B cell (primary cell): ENCODE measurements at regions not wholly inside any gene's neighbourhood (a gene's known extent, or its start where the extent isn't known, plus 50 kb on each side); places are given as distances from the start of the nearest gene placed in this dataset.

Experiments used
- ATAC-seq: fragments of 200-7000 bp; cut with Tn5 transposase; one replicate; pipeline ENCODE4 v1.10.0; 2021; ENCODE audit warnings: low read depth, mild to moderate bottlenecking, moderate number of reproducible peaks, moderate library complexity
- CTCF ChIA-PET: fragments of 350-600 bp; sonication (Branson Sonifier 250); formaldehyde crosslinking; loops from one replicate; lab custom pipeline; 2021; ENCODE audit warnings: antibody characterized with exemption, inconsistent platforms; lab: Charles Lee
- POLR2A ChIA-PET: fragments of 350-600 bp; sonication (Branson Sonifier 250); formaldehyde crosslinking; loops from one replicate; lab custom pipeline; 2021; ENCODE audit warnings: antibody characterized with exemption; lab: Charles Lee
- DNase-seq: peaks from one replicate; pipeline ENCODE4 v3.0.0; 2013
- H2AFZ ChIP-seq: 2 replicates; pipeline ENCODE4 v1.6.1; 2012; ENCODE audit warnings: mild to moderate bottlenecking, low read depth, low read length; ENCODE audit not compliant: insufficient read depth, poor library complexity, severe bottlenecking
- H3K27ac ChIP-seq, 2 donors: 1 replicate in 1 of 2; 2 replicates in 1 of 2; pipeline ENCODE4 v1.5.1; 2012 to 2013; ENCODE audit warnings: low read length in 2 of 2, mild to moderate bottlenecking in 2 of 2, moderate library complexity in 1 of 2
- H3K27me3 ChIP-seq, 4 experiments: fragments of 200-600 bp in 1 of 4; sonication (generic) in 1 of 4; replicated peaks in 1 of 4; 1 replicate in 2 of 4; 2 replicates in 2 of 4; pipeline versions ENCODE4 v1.6.1 to v1.7.0; 2013 to 2016; ENCODE audit warnings: low read length in 3 of 4, mild to moderate bottlenecking in 2 of 4, mixed read lengths in 1 of 4, moderate library complexity in 1 of 4; ENCODE audit not compliant: insufficient read depth in 4 of 4, control insufficient read depth in 3 of 4; ENCODE audit errors: control extremely low read depth in 1 of 4
- H3K36me3 ChIP-seq, 2 experiments: replicated peaks in 1 of 2; 1 replicate in 1 of 2; 2 replicates in 1 of 2; pipeline versions ENCODE4 v1.6.1 to v1.7.1; 2013; ENCODE audit warnings: low read length in 1 of 2; ENCODE audit not compliant: insufficient read depth in 2 of 2, control insufficient read depth in 1 of 2; ENCODE audit errors: control extremely low read depth in 1 of 2, extremely low read depth in 1 of 2
- H3K4me1 ChIP-seq, 2 donors: fragments of 200-600 bp in 1 of 2; sonication (generic) in 1 of 2; 1 replicate in 1 of 2; 2 replicates in 1 of 2; pipeline versions ENCODE4 v1.5.1 to v1.6.1; 2013 to 2017; ENCODE audit warnings: low read length in 2 of 2; ENCODE audit not compliant: control insufficient read depth in 2 of 2, insufficient read depth in 2 of 2
- H3K4me2 ChIP-seq: replicated peaks from 2 replicates; pipeline ENCODE3; 2012; ENCODE audit warnings: mild to moderate bottlenecking, low read depth, low read length; ENCODE audit not compliant: poor library complexity, severe bottlenecking
- H3K4me3 ChIP-seq, 5 experiments: fragments of 200-600 bp in 1 of 5; sonication (generic) in 1 of 5; 1 replicate in 3 of 5; 2 replicates in 2 of 5; pipeline versions ENCODE4 v1.5.1 to v1.7.0; 2011 to 2016; ENCODE audit warnings: low read length in 4 of 5, mild to moderate bottlenecking in 4 of 5, low read depth in 2 of 5, control low read depth in 1 of 5, moderate library complexity in 1 of 5; ENCODE audit not compliant: insufficient read depth in 1 of 5; ENCODE audit errors: control extremely low read depth in 1 of 5, extremely low read depth in 1 of 5
- H3K79me2 ChIP-seq: fragments of 200-600 bp; sonication (generic); one replicate; pipeline ENCODE4 v1.6.0; 2016; ENCODE audit warnings: low read length; ENCODE audit not compliant: control insufficient read depth, insufficient read depth
- H3K9ac ChIP-seq: fragments of 200-600 bp; sonication (generic); 2 replicates; pipeline ENCODE4 v1.6.1; 2017; ENCODE audit warnings: mild to moderate bottlenecking, low read length, moderate library complexity
- H3K9me3 ChIP-seq, 3 donors: one replicate each; pipeline versions ENCODE4 v1.6.1 to v1.7.1; 2013; ENCODE audit warnings: low read length in 2 of 3; ENCODE audit not compliant: control insufficient read depth in 2 of 3, insufficient read depth in 1 of 3; ENCODE audit errors: control extremely low read depth in 1 of 3
- H4K20me1 ChIP-seq: 2 replicates; pipeline ENCODE4 v1.6.0; 2012; ENCODE audit warnings: mild to moderate bottlenecking, low read length; ENCODE audit not compliant: insufficient read depth, control insufficient read depth, poor library complexity, severe bottlenecking
- H3K27ac Mint-ChIP-seq: one replicate; pipeline ENCODE4 v1.8.0; 2021; ENCODE audit warnings: mixed read lengths
- H3K27me3 Mint-ChIP-seq: one replicate; pipeline ENCODE4 v1.8.0; 2021; ENCODE audit warnings: mixed read lengths
- H3K4me1 Mint-ChIP-seq: one replicate; pipeline ENCODE4 v1.8.0; 2021; ENCODE audit warnings: mixed read lengths
- H3K4me3 Mint-ChIP-seq: one replicate; pipeline ENCODE4 v1.8.0; 2021; ENCODE audit warnings: mixed read lengths
- H3K9me3 Mint-ChIP-seq: one replicate; pipeline ENCODE4 v1.8.0; 2022; ENCODE audit warnings: mixed read lengths; ENCODE audit not compliant: insufficient read depth
- EZH2 ChIP-seq: IDR thresholded peaks from 2 replicates; pipeline ENCODE4 v1.6.1; 2012; ENCODE audit warnings: borderline replicate concordance, low read depth, mild to moderate bottlenecking, moderate library complexity, low read length; ENCODE audit not compliant: insufficient read depth, poor library complexity, severe bottlenecking
- WGBS: methylation state at CpG from one replicate; pipeline ENCODE4 v1.1.5; 2013; ENCODE audit warnings: missing lambda C conversion rate; ENCODE audit not compliant: insufficient coverage; 5-methylcytosine and 5-hydroxymethylcytosine counted together
- intact Hi-C: fragments of 100-400 bp; cut with micrococcal nuclease; formaldehyde crosslinking; loops from one replicate; pipeline ENCODE4 v1.10.0; 2022
- TF ChIP-seq, protein P1 (sequence below): fragments of 200-600 bp; IDR thresholded peaks from one replicate; pipeline ENCODE4 v1.8.0; 2022; ENCODE audit warnings: antibody characterized with exemption, mild to moderate bottlenecking

DNA sequence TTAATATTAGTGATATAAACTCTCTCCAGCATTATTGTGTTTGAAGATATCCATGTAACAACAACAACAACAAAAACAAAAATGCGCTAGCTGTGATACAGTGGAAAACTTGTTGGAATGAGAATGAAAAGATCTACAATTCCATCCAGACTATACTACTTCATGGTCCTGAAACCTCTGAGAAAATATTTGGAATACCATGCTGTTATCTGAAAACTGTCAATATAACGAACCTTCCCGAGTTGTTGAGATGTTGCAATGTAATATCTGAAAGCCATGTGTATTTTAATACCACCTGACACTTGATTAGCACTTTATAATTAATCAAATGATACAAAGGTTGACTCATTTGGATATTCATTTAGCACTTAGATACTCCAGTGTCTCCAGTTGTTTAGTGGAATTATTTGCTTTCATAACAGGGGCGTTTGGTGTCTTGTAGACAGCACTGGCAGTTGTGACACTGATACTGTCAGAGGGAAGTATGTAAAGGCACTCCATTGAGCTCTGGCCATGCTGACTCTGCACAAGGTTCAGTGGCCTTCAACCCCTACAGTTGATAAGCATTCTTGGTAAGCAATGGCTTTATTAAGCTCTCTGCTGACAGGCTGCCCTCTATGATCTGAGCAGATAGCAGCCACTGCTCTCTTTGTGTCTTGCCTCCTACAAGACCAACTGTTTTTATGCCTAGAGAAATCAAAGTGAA, 447.1 kb upstream of the SEL1L start:
- H3K4me3 ChIP-seq = no peak overlapping the region
- no peak for DNase-seq
- H3K27ac Mint-ChIP-seq = no peak overlapping the region
- no peaks in the 10 kb centered on the region for H3K79me2 ChIP-seq
- no peak overlapping the region for H3K9ac ChIP-seq
- intact Hi-C loops = no loop called here
- no peaks in the 10 kb centered on the region for H3K27me3 Mint-ChIP-seq
- POLR2A ChIA-PET = no interaction called here
- H3K4me2 ChIP-seq = no peak overlapping the region
- H3K36me3 ChIP-seq = no peaks in the 10 kb centered on the region
- H3K27me3 ChIP-seq = no peaks in the 10 kb centered on the region
- no peak for ATAC-seq
- CTCF ChIA-PET = no interaction called here
- no peaks in the 10 kb centered on the region for H3K4me1 Mint-ChIP-seq
- H3K4me3 Mint-ChIP-seq = no peak overlapping the region
- no peaks in the 10 kb centered on the region for H3K4me1 ChIP-seq
- no peaks in the 10 kb centered on the region for H3K9me3 Mint-ChIP-seq
- no peak overlapping the region for H2AFZ ChIP-seq
- no peak for TF ChIP-seq EZH2
- TF ChIP-seq, protein P1, sequence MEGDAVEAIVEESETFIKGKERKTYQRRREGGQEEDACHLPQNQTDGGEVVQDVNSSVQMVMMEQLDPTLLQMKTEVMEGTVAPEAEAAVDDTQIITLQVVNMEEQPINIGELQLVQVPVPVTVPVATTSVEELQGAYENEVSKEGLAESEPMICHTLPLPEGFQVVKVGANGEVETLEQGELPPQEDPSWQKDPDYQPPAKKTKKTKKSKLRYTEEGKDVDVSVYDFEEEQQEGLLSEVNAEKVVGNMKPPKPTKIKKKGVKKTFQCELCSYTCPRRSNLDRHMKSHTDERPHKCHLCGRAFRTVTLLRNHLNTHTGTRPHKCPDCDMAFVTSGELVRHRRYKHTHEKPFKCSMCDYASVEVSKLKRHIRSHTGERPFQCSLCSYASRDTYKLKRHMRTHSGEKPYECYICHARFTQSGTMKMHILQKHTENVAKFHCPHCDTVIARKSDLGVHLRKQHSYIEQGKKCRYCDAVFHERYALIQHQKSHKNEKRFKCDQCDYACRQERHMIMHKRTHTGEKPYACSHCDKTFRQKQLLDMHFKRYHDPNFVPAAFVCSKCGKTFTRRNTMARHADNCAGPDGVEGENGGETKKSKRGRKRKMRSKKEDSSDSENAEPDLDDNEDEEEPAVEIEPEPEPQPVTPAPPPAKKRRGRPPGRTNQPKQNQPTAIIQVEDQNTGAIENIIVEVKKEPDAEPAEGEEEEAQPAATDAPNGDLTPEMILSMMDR = no peak
- peaks cover 0 to 3% (median 0%) of the 10 kb centered on the region in 3 donors for H3K9me3 ChIP-seq
- 100% methylated on average over 1 of the region's 4 CpGs for WGBS
- H3K27ac ChIP-seq = no peak overlapping the region
- no peaks in the 10 kb centered on the region for H4K20me1 ChIP-seq

DNA sequence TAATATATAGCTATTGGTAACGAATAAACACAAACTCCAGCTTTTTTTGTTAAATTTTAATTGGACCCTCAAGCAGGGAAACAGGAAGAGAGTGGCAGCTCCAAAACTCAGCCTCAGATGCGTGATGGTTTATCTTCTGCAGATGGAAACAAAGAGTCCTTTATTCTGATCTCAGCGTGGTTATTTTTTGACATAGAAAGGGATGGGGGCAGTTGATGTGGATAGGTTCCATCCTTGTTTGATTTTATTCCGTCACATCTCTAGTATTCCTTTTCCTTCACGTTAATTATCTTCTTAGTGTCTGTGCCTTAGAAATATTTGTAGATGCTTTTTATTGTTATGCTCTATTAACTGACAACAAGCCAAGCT, 447.6 kb upstream of the SEL1L start:
- no peaks in the 10 kb centered on the region for H3K36me3 ChIP-seq
- intact Hi-C loops = no loop called here
- no peak overlapping the region for H3K9ac ChIP-seq
- 60% methylated on average over 1 of the region's 5 CpGs for WGBS
- H3K4me3 ChIP-seq = no peak overlapping the region
- Mint-ChIP-seq H3K27ac (no peak overlapping the region), H3K27me3 (no peaks in the 10 kb centered on the region), H3K9me3 (no peaks in the 10 kb centered on the region), H3K4me1 (no peaks in the 10 kb centered on the region), H3K4me3 (no peak overlapping the region)
- no peaks in the 10 kb centered on the region for H3K79me2 ChIP-seq
- no peaks in the 10 kb centered on the region for H3K27me3 ChIP-seq
- no peak overlapping the region for H2AFZ ChIP-seq
- H3K27ac ChIP-seq = no peak overlapping the region
- TF ChIP-seq EZH2 = no peak
- TF ChIP-seq, protein P1 = no peak
- H3K4me2 ChIP-seq = no peak overlapping the region
- CTCF ChIA-PET = no interaction called here
- peaks cover 0 to 3% (median 0%) of the 10 kb centered on the region in 3 donors for H3K9me3 ChIP-seq
- ATAC-seq (no peak), DNase-seq (no peak)
- POLR2A ChIA-PET = no interaction called here
- no peaks in the 10 kb centered on the region for H3K4me1 ChIP-seq
- no peaks in the 10 kb centered on the region for H4K20me1 ChIP-seq
